GM12878 (cell line): ENCODE measurements at regions not wholly inside any gene's neighbourhood (a gene's known extent, or its start where the extent isn't known, plus 50 kb on each side); places are given as distances from the start of the nearest gene placed in this dataset.

Experiments used
- ATAC-seq: fragments of 200-7000 bp; cut with Tn5 transposase; 3 replicates; pipeline ENCODE4 v1.9.1; 2020; ENCODE audit warnings: mild to moderate bottlenecking, moderate library complexity
- BruUV-seq: library from RNA; stranded (reverse); fragments of 400-500 nt; replicated peaks from 2 replicates; lab custom pipeline; 2021; lab: Mats Ljungman, UMichigan
- CTCF ChIA-PET: fragments of 300-600 bp; sonication (Branson Sonifier 250); formaldehyde crosslinking; extraction: SDS; loops from one replicate; lab custom pipeline; 2021; ENCODE audit warnings: inconsistent platforms; lab: Yijun Ruan, JAX
- POLR2A ChIA-PET: fragments of 350-600 bp; formaldehyde crosslinking; extraction: SDS; loops from one replicate; lab custom pipeline; 2021; ENCODE audit warnings: inconsistent platforms; lab: Charles Lee
- RAD21 ChIA-PET: fragments of 300-600 bp; sonication (Branson Sonifier 250); formaldehyde crosslinking; loops from one replicate; lab custom pipeline; 2023; ENCODE audit warnings: antibody characterized with exemption; ENCODE audit not compliant: unreplicated experiment; lab: Charles Lee
- SMC1A ChIA-PET: fragments of 300-600 bp; sonication (Branson Sonifier 250); formaldehyde crosslinking; loops from one replicate; lab custom pipeline; 2023; ENCODE audit not compliant: unreplicated experiment, uncharacterized antibody; lab: Charles Lee
- DNase-seq: peaks from one replicate; pipeline ENCODE4 v3.0.0-alpha.2; 2011; ENCODE audit warnings: low read depth, low spot score
- FAIRE-seq: peaks from 3 replicates; lab custom pipeline; 2011; peaks lifted over from hg19 to GRCh38; lab: Jason Lieb, UNC
- H2AFZ ChIP-seq: 2 replicates; pipeline ENCODE4 v1.6.0; 2011; ENCODE audit warnings: low read depth, low read length, control low read depth; ENCODE audit not compliant: control insufficient read depth
- H3K27ac ChIP-seq: 2 replicates; pipeline ENCODE4 v1.5.1; 2011; ENCODE audit warnings: control low read depth; ENCODE audit not compliant: control insufficient read depth, insufficient read depth
- H3K27me3 ChIP-seq, 2 experiments: replicated peaks in 1 of 2; 2 replicates each; pipeline versions ENCODE4 v1.6.0 to v1.6.1; 2011; ENCODE audit warnings: low read length in 1 of 2; ENCODE audit not compliant: control insufficient read depth in 2 of 2, insufficient read depth in 2 of 2
- H3K36me3 ChIP-seq, 2 experiments: 2 replicates each; pipeline ENCODE4 v1.5.1; 2011; ENCODE audit warnings: low read length in 1 of 2; ENCODE audit not compliant: control insufficient read depth in 2 of 2, insufficient read depth in 2 of 2
- H3K4me1 ChIP-seq: 2 replicates; pipeline ENCODE4 v1.6.1; 2011; ENCODE audit warnings: mild to moderate bottlenecking, low read length, moderate library complexity, mixed read lengths; ENCODE audit not compliant: control insufficient read depth, insufficient read depth
- H3K4me2 ChIP-seq: 2 replicates; pipeline ENCODE4 v1.6.0; 2011; ENCODE audit warnings: control low read depth; ENCODE audit not compliant: control insufficient read depth, insufficient read depth
- H3K4me3 ChIP-seq: fragments of 200-600 bp; sonication (generic); 2 replicates; pipeline ENCODE4 v1.5.1; 2016
- H3K79me2 ChIP-seq: 2 replicates; pipeline ENCODE4 v1.6.0; 2011; ENCODE audit warnings: low read length; ENCODE audit not compliant: control insufficient read depth, insufficient read depth
- H3K9ac ChIP-seq: 2 replicates; pipeline ENCODE4 v1.8.0; 2011; ENCODE audit warnings: low read length, control low read depth, mixed read lengths; ENCODE audit not compliant: control insufficient read depth, insufficient read depth
- H3K9me3 ChIP-seq: replicated peaks from 3 replicates; pipeline ENCODE4 v1.5.1; 2011; ENCODE audit warnings: mild to moderate bottlenecking, low read length; ENCODE audit not compliant: control insufficient read depth, insufficient read depth
- H4K20me1 ChIP-seq: 2 replicates; pipeline ENCODE4 v1.6.0; 2011; ENCODE audit not compliant: control insufficient read depth, insufficient read depth
- BHLHE40 ChIP-seq, 2 experiments: fragments of 450-650 bp in 1 of 2; IDR thresholded peaks; 2 replicates each; pipeline ENCODE4 v1.6.1; 2011 to 2017; ENCODE audit warnings: low read depth in 2 of 2, borderline replicate concordance in 1 of 2, improper control_type of control experiment in 1 of 2, low read length in 1 of 2, mild to moderate bottlenecking in 1 of 2
- FOXM1 ChIP-seq: IDR thresholded peaks from 2 replicates; pipeline ENCODE4 v1.6.1; 2012; ENCODE audit warnings: low read depth, mild to moderate bottlenecking, inconsistent platforms, low read length, moderate library complexity
- MEF2B ChIP-seq: fragments of 450-650 bp; IDR thresholded peaks from 2 replicates; pipeline ENCODE4 v1.6.1; 2018; ENCODE audit warnings: mild to moderate bottlenecking, moderate library complexity; ENCODE audit not compliant: partially characterized antibody, poor library complexity, severe bottlenecking
- WGBS: methylation state at CpG from one replicate; pipeline ENCODE4 v1.1.6; 2016; ENCODE audit warnings: low lambda C conversion rate; ENCODE audit not compliant: insufficient replicate concordance, insufficient coverage; ENCODE audit errors: missing lambda C conversion rate; 5-methylcytosine and 5-hydroxymethylcytosine counted together
- in situ Hi-C: fragments of 300-500 bp; cut with MboI; formaldehyde crosslinking; loops from 9 replicates; pipeline ENCODE4 v1.14.3; 2018; ENCODE audit warnings: mixed read lengths
- intact Hi-C: fragments of 100-400 bp; cut with micrococcal nuclease; formaldehyde crosslinking; loops from one replicate; pipeline ENCODE4 v1.14.2; 2022; ENCODE audit not compliant: unreplicated experiment
- TF ChIP-seq, protein P1 (sequence below): fragments of 150-350 bp; IDR thresholded peaks from 2 replicates; pipeline ENCODE4 v1.6.1; 2016; ENCODE audit warnings: low read depth, low read length

DNA sequence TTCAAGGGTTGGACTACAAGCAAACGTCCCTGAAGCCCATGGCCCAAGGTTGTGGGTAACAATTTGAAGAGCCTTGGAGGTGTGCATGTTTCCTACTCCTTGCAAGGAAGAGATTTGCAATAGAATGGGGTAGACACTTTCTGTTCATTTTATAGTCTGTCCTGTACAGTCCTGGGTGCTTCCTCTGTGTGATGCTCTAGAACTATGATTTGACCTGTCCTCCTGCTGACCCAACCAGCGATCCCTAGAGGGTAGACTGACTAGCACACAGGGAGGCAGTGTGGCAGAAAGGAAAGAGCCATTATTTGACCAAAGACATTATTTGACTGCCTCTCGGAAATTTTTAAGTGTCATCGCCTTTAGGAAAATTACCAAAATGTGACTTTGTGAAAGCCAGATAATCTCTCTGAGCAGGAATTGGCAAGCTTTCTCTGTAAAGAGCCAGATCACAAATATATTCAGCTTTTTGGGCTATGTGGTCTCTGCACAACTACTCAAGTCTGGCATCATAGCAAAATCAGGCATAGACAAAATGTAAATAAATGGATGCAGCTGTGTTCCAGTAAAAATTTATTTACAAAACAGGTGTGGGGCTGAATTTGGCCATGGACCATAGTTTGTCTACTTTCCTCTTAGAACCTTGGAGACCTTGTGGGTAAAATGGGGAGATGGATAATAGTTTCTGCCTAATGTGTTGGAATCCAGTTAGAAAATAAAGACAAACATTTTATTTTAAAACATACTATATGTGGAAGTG lies 106.8 kb downstream of the DMRT2 start:
- Histone ChIP-seq H4K20me1 (no peaks in the 10 kb centered on the region), H3K27me3 (no peaks in the 10 kb centered on the region), H3K36me3 (no peaks in the 10 kb centered on the region), H2AFZ (no peak overlapping the region), H3K4me2 (no peak overlapping the region), H3K79me2 (no peaks in the 10 kb centered on the region), H3K27ac (no peak overlapping the region), H3K4me1 (no peaks in the 10 kb centered on the region), H3K9me3 (no peaks in the 10 kb centered on the region), H3K4me3 (no peak overlapping the region), H3K9ac (no peak overlapping the region)
- ChIA-PET CTCF (interaction anchor here (0.6 to 1.7 kb wide), 6 partner anchors 12 to 256 kb away, joined by 3 to 6 read pairs (median 4); no protein-coding TSS in a partner anchor), POLR2A (interaction anchor here (0.7 kb wide), 1 partner anchor 44 kb away, joined by 3 read pairs; no protein-coding TSS in a partner anchor), SMC1A (interaction anchor here (0.6 to 2.4 kb wide), 5 partner anchors 15 to 123 kb away, joined by 3 to 14 read pairs (median 4); no protein-coding TSS in a partner anchor), RAD21 (interaction anchor here (0.6 to 1.8 kb wide), 4 partner anchors 58 to 302 kb away, joined by 3 to 7 read pairs (median 4); no protein-coding TSS in a partner anchor)
- intact Hi-C loops (no loop called here), in situ Hi-C loops (no loop called here)
- no peak for FAIRE-seq
- WGBS: 45% methylated on average over 4 of the region's 4 CpGs
- ATAC-seq: peak; percentile 68
- no TSS peak for BruUV-seq
- TF ChIP-seq, protein P1, sequence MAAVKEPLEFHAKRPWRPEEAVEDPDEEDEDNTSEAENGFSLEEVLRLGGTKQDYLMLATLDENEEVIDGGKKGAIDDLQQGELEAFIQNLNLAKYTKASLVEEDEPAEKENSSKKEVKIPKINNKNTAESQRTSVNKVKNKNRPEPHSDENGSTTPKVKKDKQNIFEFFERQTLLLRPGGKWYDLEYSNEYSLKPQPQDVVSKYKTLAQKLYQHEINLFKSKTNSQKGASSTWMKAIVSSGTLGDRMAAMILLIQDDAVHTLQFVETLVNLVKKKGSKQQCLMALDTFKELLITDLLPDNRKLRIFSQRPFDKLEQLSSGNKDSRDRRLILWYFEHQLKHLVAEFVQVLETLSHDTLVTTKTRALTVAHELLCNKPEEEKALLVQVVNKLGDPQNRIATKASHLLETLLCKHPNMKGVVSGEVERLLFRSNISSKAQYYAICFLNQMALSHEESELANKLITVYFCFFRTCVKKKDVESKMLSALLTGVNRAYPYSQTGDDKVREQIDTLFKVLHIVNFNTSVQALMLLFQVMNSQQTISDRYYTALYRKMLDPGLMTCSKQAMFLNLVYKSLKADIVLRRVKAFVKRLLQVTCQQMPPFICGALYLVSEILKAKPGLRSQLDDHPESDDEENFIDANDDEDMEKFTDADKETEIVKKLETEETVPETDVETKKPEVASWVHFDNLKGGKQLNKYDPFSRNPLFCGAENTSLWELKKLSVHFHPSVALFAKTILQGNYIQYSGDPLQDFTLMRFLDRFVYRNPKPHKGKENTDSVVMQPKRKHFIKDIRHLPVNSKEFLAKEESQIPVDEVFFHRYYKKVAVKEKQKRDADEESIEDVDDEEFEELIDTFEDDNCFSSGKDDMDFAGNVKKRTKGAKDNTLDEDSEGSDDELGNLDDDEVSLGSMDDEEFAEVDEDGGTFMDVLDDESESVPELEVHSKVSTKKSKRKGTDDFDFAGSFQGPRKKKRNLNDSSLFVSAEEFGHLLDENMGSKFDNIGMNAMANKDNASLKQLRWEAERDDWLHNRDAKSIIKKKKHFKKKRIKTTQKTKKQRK: no peak
- TF ChIP-seq MEF2B (peak; percentile 13), FOXM1 (no peak), BHLHE40 (IDR thresholded peaks at IDR 0.05; ENCODE audit: borderline replicate concordance in 1 of 2, low read depth in 2 of 2, low read length in 1 of 2) (peak in 1 of 2 experiments; percentile 24; a peak in 1 of 4 replicates)
- no peak for DNase-seq
